A673 (cell line): ENCODE measurements at regions not wholly inside any gene's neighbourhood (a gene's known extent, or its start where the extent isn't known, plus 50 kb on each side); places are given as distances from the start of the nearest gene placed in this dataset.

ENCODE experiments used
- CTCF ChIP-seq: fragments of 300-800, 200-600 bp; sonication (generic); conservative IDR thresholded peaks from 2 replicates; pipeline ENCODE4 v1.5.1; 2017; ENCODE audit warnings: low read depth, mild to moderate bottlenecking, antibody characterized with exemption, low read length, moderate library complexity, mixed read lengths
- EZH2 ChIP-seq: fragments of 200-600 bp; sonication (generic); IDR thresholded peaks from 2 replicates; pipeline ENCODE4 v1.6.1; 2017; ENCODE audit warnings: borderline replicate concordance, low read depth, mild to moderate bottlenecking, mixed read lengths, antibody characterized with exemption, low read length; ENCODE audit not compliant: poor library complexity, severe bottlenecking

GRCh38 chr2:6421888-6422287, 443.8 kb downstream of the CMPK2 start:
- TF ChIP-seq CTCF (no peak), EZH2 (no peak)
